HG03439 (cell line): ENCODE measurements at regions not wholly inside any gene's neighbourhood (a gene's known extent, or its start where the extent isn't known, plus 50 kb on each side); places are given as distances from the start of the nearest gene placed in this dataset.

ENCODE experiments used
- ATAC-seq: cut with Tn5 transposase; IDR thresholded peaks from one replicate; pipeline ENCODE4 v1.9.1; 2021; ENCODE audit warnings: mild to moderate bottlenecking, moderate library complexity; ENCODE audit not compliant: unreplicated experiment

DNA sequence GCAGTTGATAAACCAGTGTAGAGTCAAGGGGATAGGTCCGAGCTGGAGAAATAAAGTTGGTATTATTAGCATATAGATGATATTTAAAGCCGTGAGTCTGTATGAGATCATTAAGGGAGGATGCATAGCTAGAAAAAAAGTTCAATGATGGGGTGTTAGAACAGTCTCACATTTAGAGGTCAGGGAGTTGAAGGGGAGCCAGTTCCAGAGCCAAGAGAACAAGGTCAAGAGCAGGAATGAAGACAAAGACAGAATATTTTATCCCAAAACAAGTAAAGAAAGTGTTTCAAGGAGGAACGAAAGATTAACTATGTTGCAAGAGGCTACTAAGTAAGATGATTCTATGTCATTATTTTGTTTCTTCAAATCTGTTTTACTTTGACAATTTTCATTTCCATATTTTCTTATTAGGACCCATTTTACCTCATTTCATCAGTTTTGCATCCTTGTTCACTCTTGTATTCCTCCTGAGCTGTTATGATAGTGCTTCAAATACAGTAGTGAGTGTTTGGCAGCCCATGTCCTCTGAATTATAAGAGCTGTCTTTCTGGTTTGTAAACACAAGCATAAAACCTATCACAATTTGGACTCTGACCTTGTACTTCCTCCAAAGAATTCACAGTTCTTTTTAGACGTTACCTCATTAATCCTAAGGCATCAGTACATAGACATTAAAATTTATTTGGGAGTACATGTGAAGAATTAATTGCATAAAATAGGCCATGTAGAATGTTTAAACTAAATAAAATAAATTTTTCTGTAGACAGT is 695.7 kb upstream of the NECTIN3 start:
- no peak for ATAC-seq

DNA sequence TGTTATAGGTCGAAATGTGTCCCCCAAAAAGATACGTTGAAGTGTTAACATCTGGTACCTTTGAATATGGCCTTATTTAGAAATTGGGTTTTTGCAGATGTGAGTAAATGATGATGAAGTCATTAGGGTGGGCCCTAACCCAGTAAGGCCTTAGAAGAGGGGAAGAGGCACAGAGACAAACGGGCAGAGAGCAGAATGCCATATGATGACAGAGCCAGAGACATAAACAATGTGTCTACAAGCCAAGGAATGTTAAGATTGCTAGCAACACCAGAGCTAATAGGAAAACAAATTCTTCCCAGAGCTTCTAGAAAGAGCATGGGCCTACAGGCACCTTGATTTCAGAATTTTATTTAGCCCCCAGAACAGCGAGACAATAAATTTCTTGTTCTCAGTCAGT is 693.1 kb upstream of the NECTIN3 start:
- no peak for ATAC-seq

DNA sequence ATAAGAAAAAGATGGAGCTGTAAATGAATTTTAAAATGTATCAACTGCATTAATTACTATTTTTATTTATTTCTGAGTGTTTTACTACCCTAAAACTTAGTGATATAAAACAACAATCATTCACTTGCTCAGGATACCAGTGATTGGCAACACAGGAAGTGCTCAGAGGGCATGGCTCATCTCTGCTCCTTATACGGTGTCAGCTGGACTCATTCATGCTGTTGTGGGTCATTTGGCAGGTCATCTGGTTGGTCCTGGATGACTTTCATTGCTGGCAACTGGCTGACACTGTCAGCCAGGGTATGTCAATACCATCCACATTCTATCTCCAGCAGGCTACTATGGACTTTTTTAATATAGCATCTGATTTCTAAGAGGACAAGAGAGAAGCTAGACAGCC is 689.6 kb upstream of the NECTIN3 start:
- no peak for ATAC-seq

DNA sequence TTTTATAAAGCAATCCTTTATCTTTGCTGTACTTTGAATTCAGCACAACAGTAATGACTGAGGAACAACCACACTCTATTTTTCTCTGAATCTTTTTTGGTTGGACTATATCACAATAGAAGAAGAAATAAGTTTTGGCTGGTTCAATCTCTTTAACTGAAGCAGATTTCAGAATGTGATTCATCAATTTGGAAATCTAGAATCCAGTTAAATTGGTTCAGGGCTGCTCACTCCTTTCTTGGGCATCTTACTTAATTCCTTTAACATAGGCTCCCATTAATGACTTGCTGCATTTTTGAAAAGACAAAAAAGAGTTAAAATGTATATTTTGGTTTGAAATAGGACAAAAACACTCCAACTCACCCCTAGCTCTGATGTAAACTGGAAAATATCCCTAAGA is 688.3 kb upstream of the NECTIN3 start:
- ATAC-seq: no peak

DNA sequence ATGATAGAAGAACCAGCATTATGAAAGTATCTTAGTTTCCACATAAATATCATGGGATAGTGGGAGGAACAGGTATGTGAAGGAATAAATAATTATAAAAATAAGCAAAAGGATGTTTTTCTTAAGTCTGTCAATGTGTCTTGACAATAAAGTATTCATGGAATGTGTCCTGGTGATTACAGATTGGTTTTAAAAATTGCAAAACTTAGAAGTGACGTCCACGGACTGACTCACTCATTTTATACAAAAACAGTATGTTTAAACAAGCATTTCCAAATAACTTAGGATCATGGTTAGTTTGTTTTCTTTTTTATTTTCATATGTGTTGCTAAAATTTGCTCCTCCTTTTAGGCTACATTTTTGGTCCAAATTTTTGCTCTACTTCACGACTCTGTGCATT is 687.0 kb upstream of the NECTIN3 start:
- no peak for ATAC-seq

DNA sequence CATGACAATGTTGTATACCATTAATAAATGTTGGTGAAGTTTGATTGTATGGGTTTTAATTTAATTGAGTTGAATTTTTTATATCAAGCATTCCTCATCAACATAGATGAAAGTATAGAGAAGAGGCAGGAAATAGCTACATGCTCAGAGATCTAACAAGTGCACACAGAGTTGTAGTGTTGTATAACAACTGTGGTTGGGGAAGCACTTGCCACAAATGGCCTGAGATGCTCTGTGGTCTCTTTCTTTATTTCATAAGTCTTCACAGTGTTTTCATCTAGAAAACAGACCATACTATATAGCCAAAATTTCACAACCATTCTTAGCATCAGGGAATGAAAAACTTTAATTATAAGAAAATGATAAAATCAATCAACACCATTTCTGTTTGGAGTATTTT is 682.6 kb upstream of the NECTIN3 start:
- ATAC-seq: no peak

DNA sequence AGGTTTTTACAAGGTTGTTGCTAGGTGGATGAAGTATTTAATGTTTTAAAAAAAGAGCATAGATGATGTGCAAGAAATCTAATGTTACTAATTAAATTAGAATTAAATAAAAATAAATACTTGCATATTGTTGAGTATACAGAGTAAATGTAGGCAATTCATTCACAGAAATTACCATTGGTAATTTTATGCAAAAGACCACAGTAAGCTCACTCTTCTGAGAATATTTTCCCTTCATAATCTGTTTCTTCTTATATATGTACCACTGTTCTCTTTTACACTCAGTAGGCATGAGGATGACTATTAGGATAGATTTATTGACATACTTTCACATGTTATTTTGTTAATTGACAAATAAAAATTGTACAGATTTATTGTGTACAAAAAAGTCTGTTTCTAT is 681.2 kb upstream of the NECTIN3 start:
- no peak for ATAC-seq

DNA sequence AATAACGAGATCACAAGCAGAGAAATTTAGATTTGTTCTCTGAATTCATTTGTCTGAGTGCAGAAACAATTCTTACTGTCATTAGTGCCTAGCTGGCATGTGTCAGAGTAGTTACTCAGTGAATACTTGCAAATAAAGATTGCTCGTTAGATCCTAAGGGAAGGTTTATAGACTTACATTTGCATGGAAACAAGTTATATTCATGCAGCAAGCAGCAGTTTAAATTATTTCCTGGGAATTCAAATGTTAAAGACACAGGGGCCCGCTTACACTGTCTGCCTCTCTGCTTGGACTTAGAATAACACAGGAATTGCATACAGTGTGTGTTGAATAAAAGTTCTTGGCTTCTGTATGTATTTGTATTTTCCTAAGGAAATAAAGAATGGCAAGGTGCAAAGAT is 680.6 kb upstream of the NECTIN3 start:
- ATAC-seq: no peak

DNA sequence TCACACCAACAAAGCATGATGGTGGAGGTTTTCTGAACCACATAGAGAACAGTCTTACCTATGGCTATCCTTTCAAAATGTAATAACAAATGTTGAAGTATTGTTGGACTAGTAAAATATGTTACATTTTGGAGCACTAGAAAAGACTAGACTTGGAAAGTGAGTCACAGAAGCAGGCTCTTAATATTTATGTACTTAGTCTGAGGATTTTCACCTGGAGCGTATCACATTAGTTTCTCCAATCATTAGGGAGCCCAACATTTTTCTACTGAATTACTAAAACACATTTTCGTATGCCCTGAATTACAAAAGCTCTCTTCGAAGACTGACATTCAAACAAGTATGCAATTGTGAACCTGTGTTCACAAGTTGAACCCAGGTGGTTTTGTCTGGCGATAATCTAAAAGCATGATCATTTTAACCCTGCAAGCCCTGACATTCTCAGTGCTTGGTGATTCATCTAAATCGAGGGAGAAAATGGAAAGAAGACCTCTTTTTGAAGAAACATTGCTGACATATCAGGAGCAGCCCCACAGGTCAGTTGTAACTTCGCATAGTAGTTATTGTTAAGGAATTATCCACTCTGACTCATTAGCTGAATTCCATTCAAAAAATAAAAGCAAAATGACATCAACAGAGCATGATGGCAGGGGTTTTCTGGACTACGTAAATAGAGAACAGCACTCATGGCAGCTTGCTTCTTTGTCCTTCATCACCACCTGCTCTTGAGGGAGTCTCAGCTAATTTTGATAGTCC is 679.8 kb upstream of the NECTIN3 start:
- no peak for ATAC-seq

DNA sequence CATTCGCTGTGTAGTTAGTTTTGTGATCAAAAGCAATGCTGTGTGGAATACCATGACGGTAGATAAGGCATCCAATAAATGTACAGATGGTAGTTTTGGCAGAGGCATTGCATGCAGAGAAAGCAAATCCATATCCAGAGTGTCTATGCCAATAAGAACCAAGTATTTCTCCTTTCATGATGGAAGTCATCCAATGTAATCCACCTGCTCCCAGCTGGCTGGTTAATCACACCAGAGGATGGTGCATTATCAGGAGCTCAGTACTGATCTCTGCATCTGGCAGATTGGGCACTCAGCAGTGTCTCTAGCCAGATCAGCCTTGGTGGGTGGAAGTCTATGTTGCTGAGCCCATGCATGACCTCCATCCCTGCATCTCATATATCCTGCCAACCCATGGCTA is 677.7 kb upstream of the NECTIN3 start:
- ATAC-seq: no peak

DNA sequence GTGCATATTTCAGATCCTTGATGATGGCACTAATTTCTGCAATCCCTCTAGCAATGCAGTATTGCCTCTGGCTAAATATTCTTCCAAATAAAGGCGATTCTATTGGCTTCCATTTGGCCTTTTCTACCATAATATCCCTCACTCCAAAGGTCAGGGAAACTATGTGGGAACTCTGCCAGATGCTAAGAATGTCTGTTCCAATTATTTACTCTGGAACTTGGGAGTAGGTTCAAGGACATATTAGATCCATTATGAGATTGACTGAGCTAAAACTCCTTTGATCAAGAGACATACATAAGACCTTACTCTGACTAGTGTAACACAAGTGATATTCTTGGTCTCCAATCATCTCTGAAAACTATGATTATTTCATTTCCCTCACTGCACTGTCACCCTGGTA is 674.5 kb upstream of the NECTIN3 start:
- ATAC-seq: no peak

DNA sequence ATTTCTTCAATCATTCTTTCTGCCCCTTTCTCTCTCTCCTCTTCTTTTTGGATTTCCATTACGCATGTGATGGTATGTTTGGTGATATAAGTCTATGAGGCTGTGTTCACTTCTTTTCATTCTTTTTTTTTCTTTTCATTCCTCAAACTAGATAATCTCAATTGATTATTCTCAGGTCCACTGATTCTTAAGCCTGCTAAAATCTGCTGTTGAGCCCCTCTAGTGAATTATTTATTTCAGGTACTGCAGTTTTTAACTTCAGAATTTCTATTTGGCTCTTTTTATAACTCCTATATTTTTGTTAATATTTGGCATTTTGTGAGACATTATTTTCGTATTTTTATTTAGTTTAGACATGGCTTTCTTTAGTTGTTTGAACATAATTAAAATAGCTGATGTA is 671.3 kb upstream of the NECTIN3 start:
- no peak for ATAC-seq

DNA sequence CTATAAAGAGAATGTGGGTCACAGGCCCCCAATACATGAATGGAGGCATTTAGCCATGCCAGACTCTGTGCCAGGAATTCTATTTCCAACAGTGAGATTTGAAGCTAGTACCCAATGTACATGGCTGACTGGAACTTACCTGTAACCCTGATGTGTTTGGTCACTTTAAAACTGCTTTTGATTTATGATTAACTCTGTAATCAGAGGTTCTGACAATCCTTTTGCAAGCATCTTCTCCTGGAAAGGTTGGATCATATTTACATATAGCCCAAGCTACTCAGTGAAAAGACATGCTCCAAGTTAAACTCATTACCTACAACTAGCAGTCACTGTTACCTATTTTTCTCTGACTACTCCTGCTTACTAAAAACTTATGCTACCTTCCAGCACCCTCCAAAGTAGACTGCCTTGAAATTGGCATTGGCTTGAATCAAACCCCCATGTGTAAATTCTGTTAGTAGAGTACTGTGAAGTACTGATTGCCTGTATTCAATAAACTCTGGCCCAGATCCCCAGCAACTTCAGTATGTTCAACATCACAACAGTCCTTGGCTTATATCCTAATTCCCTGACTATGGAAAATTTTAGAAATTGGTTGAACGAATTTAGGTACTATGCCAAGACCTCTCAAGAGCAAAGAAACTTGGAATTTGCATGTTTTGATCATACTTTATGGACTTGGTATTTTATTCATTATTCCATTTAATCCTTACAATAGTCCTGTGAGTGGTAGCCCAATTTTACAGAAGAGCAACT is 665.6 kb upstream of the NECTIN3 start:
- no peak for ATAC-seq

DNA sequence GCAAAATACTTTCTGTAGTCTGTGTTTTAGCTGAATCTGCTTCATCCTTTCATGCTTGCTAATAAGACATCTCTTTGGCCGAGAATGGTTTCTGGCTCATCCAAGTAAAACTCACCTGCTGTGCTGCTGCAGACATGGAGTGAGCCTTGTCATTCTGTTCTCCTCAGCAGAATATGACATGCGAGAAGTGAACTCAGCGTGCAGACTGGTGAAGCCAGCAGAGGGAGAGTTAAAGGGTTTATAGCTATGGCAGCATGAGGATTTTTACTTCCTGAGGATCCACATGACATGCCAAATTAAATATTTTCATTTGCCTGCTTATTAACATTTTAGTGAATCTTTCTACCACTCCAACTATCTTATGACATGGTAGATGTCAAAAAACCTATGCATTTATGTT is 658.4 kb upstream of the NECTIN3 start:
- ATAC-seq: no peak

DNA sequence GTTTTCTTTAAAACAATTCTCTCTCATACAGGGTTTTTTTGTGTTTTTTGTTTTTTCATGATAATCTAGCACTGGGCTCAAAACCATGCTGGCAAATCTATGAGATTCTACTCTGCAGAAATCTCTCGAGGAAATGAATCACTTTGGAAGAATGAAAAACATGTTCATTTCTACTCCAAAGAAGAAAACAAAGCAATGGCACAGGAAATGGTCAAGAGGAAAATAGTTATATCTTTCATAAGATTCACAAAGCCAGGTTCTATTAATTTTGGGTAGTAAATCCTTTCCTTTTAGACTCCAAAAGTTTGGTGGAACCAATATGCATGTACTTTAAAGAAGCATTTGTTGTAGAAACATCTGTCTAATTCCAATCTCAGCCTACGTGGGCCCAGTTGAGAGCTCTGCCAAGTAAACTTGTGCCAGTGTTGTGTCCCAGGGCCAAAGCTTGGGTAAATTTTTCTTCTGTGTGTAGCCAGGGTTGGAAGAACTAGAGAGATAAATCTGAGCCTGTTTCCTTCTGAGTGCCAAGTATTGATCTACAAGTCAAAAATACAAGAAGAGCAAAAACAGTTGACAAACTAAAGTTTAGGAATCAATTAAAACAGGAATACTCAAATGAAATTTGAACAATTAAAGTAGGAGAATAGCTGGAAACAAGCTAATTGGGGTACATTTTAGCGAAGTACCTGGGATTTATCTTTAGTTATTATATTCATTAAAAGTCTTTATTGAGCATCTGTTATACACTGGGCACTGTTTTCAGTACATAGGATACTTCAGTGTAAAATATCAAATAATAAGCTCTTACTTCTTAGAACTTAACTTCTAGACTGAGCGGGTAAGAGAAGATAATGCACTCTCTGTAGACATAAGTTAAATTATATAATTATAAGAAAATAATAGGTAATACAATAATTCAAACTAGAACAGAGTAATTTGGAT is 657.5 kb upstream of the NECTIN3 start:
- no peak for ATAC-seq

DNA sequence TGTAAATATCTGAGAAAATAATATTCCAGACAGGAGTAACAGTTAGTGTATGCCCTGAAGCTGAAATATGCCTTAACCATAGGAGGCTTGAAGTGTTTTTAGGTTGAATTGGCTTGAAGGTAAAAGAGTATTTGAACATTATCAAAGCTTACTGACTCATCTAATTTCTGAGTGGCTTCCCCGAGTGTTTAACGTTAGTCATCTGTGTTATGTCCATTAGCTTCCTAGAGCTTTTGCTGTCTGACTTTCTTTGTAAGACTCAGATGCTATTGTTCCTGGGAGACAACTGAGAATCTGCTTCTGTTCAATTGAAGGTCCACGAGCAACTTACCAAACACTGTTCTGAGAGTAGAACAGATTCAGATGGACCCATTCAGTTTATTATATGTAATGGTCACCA is 656.8 kb upstream of the NECTIN3 start:
- no peak for ATAC-seq

DNA sequence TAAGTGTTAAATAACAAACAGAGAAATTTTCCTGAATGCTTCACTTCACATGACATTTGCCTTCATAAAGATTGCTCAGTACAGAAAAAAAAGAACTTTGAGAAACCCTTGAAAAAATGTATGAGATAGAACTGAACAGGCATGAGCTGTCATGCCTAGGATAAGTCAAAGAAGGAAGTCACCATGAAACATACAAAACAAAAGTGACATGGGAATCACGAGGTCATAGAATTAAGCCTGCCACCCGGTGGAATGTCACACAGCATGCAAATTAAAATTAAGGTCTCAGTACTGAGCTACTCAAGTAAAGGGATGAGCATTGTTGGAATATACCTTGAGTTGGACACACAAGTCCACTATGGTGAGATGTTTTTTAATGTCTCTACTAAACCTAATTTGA is 652.5 kb upstream of the NECTIN3 start:
- ATAC-seq: no peak

DNA sequence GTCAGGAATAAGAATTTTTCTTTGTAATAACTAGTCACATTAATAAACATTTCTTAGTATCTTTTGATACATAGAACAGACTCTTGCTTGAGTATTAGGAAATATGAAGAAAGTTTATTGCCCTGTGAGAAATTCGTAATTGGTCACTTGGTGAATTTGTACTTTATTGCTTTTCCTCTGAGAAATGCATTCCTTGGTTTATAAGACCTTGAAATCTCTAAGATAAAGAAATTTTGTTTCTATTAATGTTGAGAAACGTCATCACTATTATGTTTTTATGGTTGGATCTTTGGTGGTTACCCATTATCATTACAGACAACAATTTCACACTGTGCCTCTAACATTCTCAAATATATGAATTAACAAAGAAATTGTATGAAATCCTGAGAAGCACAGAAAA is 652.0 kb upstream of the NECTIN3 start:
- ATAC-seq: no peak

DNA sequence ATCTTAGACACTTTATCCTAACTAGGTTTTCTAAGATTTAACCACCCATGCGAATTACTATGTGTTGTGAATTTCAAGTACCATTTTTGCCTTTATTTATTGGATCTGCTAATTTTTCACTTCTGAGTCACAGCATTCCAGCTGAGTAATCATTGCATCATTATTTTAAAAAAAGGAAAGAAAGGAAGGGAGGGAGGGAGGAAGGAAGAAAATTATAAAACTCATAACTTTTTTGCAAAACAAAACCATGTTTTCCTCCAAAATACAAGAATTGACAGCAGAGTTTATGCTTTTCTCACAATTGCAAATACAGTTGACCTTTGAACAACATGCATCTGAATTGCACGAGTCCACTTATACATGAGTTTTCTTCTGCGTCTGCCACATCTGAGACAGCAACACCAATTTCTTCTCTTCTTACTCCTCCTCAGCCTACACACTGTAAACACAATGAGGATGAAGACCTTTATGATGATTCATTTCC is 651.4 kb upstream of the NECTIN3 start:
- ATAC-seq: no peak

DNA sequence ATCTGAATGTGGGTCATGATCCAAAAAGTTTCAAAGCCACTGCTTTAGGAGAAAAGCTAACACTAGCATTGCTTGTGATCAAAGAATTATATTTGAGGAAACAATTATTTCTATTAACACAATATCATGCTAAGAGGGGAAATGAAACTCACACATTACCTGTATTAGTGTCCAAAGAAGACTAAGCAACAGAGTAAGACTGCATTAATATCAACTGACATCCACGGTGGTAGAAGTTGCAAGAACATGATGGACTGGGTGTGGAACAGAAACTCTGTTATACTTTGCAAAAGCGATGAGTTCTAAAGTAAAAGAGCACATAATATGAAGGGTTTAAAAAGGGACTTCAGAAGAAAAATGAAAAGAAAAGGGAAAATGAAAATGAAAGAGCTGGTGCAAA is 648.3 kb upstream of the NECTIN3 start:
- ATAC-seq: no peak

DNA sequence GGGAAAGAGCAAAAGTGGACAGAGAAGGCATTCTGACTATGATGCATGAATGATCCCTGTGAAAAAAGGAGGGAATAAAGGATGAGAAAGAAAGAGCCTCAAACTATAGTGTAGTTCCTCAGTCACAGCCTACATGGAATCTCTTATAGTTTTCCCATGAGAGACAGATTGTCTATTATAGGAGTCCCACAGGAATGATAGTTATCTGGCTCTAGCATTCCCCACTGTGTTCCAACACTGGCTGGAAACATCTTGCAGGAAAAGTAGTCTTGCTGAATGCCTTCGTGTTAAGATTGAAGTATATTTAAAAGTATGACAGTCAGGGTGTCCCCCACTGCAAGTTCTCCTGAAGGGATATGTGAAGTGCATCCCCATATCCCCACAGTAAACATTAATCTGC is 641.5 kb upstream of the NECTIN3 start:
- ATAC-seq: no peak
